ENCODE measurements at regions not wholly inside any gene's neighbourhood (a gene's known extent, or its start where the extent isn't known, plus 50 kb on each side); places are given as distances from the start of the nearest gene placed in this dataset.

DNA sequence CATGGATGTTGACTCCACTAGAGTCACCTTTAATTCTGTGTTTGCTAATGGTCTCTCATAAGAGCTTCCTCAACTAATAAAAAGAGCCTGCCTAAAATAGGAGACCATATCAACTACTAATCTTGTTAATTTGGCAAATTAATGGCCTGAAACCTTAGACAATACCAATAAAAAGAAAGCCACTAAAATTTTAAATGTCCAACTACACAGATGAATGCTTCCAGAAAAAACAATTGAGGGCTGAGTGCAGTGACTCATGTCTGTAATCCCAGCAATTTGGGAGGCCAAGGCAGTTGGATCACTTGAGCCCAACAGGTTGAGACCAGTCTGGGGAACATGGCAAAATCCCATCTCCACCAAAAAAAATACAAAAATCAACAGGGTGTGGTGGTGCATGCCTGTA lies 230.9 kb downstream of the NSUN3 start:
- Histone ChIP-seq H3K4me2 (replicated peaks; ENCODE audit: extremely low read depth, low read length, poor library complexity, severe bottlenecking) (no peak overlapping the region), H3K4me1 (ENCODE audit: control insufficient read depth in 1 of 2, insufficient read depth in 2 of 2, low read length in 2 of 2) (no peaks in the 10 kb centered on the region), H3K9me3 (replicated peaks in 1 of 2; ENCODE audit: control insufficient read depth in 1 of 2, insufficient read depth in 1 of 2, low read length in 2 of 2) (no peaks in the 10 kb centered on the region), H3K4me3 (replicated peaks in 1 of 3; ENCODE audit: low read depth in 2 of 3, low read length in 3 of 3) (no peak overlapping the region), H3K27ac (ENCODE audit: low read depth in 1 of 2, low read length in 2 of 2) (no peak overlapping the region), H4K20me1 (ENCODE audit: insufficient read depth, low read length) (no peaks in the 10 kb centered on the region), H3K79me2 (ENCODE audit: insufficient read depth, low read length) (no peaks in the 10 kb centered on the region), H3K27me3 (ENCODE audit: control insufficient read depth in 2 of 2, insufficient read depth in 2 of 2, low read length in 2 of 2) (no peaks in the 10 kb centered on the region), H3K36me3 (replicated peaks in 1 of 2; ENCODE audit: control insufficient read depth in 1 of 2, insufficient read depth in 2 of 2, low read length in 2 of 2) (no peaks in the 10 kb centered on the region), H2AFZ (ENCODE audit: insufficient read depth, low read depth, low read length, poor library complexity, severe bottlenecking) (no peak overlapping the region), H3K9ac (ENCODE audit: insufficient read depth, low read length, poor library complexity, severe bottlenecking) (no peak overlapping the region)
- Mint-ChIP-seq H3K27me3 (ENCODE audit: low read depth in 3 of 3) (no peaks in the 10 kb centered on the region), H3K36me3 (no peaks in the 10 kb centered on the region), H3K4me3 (no peak overlapping the region), H3K9me3 (peaks cover 0 to 7% (median 2%) of the 10 kb centered on the region in 7 donors), H3K4me1 (no peaks in the 10 kb centered on the region), H3K27ac (no peak overlapping the region)
- no peak for TF ChIP-seq CTCF (IDR thresholded peaks at IDR 0.05)
- no peak for DNase-seq
- intact Hi-C loops (cut with micrococcal nuclease), result no loop called here

GRCh38 chr3:94294806-94295205 lies 231.9 kb downstream of the NSUN3 start:
- Mint-ChIP-seq H3K27me3 (ENCODE audit: low read depth in 3 of 3) (no peaks in the 10 kb centered on the region), H3K36me3 (no peaks in the 10 kb centered on the region), H3K9me3 (peaks cover 0 to 7% (median 2%) of the 10 kb centered on the region in 7 donors), H3K4me1 (no peaks in the 10 kb centered on the region), H3K4me3 (no peak overlapping the region), H3K27ac (no peak overlapping the region)
- no peak for TF ChIP-seq CTCF (IDR thresholded peaks at IDR 0.05)
- Histone ChIP-seq H3K27me3 (ENCODE audit: control insufficient read depth in 2 of 2, insufficient read depth in 2 of 2, low read length in 2 of 2) (no peaks in the 10 kb centered on the region), H3K4me2 (replicated peaks; ENCODE audit: extremely low read depth, low read length, poor library complexity, severe bottlenecking) (no peak overlapping the region), H2AFZ (ENCODE audit: insufficient read depth, low read depth, low read length, poor library complexity, severe bottlenecking) (no peak overlapping the region), H4K20me1 (ENCODE audit: insufficient read depth, low read length) (no peaks in the 10 kb centered on the region), H3K9me3 (replicated peaks in 1 of 2; ENCODE audit: control insufficient read depth in 1 of 2, insufficient read depth in 1 of 2, low read length in 2 of 2) (no peaks in the 10 kb centered on the region), H3K4me1 (ENCODE audit: control insufficient read depth in 1 of 2, insufficient read depth in 2 of 2, low read length in 2 of 2) (no peaks in the 10 kb centered on the region), H3K4me3 (replicated peaks in 1 of 3; ENCODE audit: low read depth in 2 of 3, low read length in 3 of 3) (no peak overlapping the region), H3K79me2 (ENCODE audit: insufficient read depth, low read length) (no peaks in the 10 kb centered on the region), H3K9ac (ENCODE audit: insufficient read depth, low read length, poor library complexity, severe bottlenecking) (no peak overlapping the region), H3K27ac (ENCODE audit: low read depth in 1 of 2, low read length in 2 of 2) (no peak overlapping the region), H3K36me3 (replicated peaks in 1 of 2; ENCODE audit: control insufficient read depth in 1 of 2, insufficient read depth in 2 of 2, low read length in 2 of 2) (no peaks in the 10 kb centered on the region)
- DNase-seq, result no peak
- no CpG with 5 or more reads among the region's 1 CpG for WGBS (ENCODE audit: insufficient coverage)
- intact Hi-C loops (cut with micrococcal nuclease), result no loop called here

Measured in CD14-positive monocyte (primary cell).